HEK293T (cell line): ENCODE measurements at regions not wholly inside any gene's neighbourhood (a gene's known extent, or its start where the extent isn't known, plus 50 kb on each side); places are given as distances from the start of the nearest gene placed in this dataset.

Experiments
- BHLHE40 ChIP-seq: fragments of 450-650 bp; IDR thresholded peaks from 2 replicates; pipeline ENCODE4 v1.6.1; 2016; ENCODE audit warnings: mild to moderate bottlenecking, moderate library complexity, borderline replicate concordance
- ELF4 ChIP-seq: fragments of 450-650 bp; IDR thresholded peaks from 2 replicates; pipeline ENCODE4 v1.6.1; 2017; ENCODE audit warnings: antibody characterized with exemption
- FOXA1 ChIP-seq: fragments of 450-650 bp; IDR thresholded peaks from 2 replicates; pipeline ENCODE4 v1.6.1; 2016; ENCODE audit warnings: mild to moderate bottlenecking
- FOXK2 ChIP-seq: fragments of 450-650 bp; IDR thresholded peaks from 2 replicates; pipeline ENCODE4 v1.6.1; 2016; ENCODE audit warnings: mild to moderate bottlenecking
- FOXM1 ChIP-seq: fragments of 450-650 bp; IDR thresholded peaks from 2 replicates; pipeline ENCODE4 v1.6.1; 2017; ENCODE audit warnings: mild to moderate bottlenecking, borderline replicate concordance
- HDGF ChIP-seq: fragments of 450-650 bp; IDR thresholded peaks from 2 replicates; pipeline ENCODE4 v1.6.1; 2017; ENCODE audit warnings: antibody characterized with exemption, borderline replicate concordance
- L3MBTL2 ChIP-seq: fragments of 450-650 bp; conservative IDR thresholded peaks from 2 replicates; pipeline ENCODE4 v1.6.1; 2016; ENCODE audit warnings: mild to moderate bottlenecking
- NFRKB ChIP-seq: fragments of 450-650 bp; IDR thresholded peaks from 2 replicates; pipeline ENCODE4 v1.6.1; 2016; ENCODE audit warnings: mild to moderate bottlenecking, moderate library complexity
- SP1 ChIP-seq: fragments of 450-650 bp; IDR thresholded peaks from 2 replicates; pipeline ENCODE4 v1.6.1; 2017
- SUZ12 ChIP-seq: fragments of 450-650 bp; IDR thresholded peaks from 2 replicates; pipeline ENCODE4 v1.6.1; 2016; ENCODE audit warnings: mild to moderate bottlenecking
- TARDBP ChIP-seq: fragments of 450-650 bp; IDR thresholded peaks from 2 replicates; pipeline ENCODE4 v1.6.1; 2016
- ZNF384 ChIP-seq: fragments of 450-650 bp; IDR thresholded peaks from 2 replicates; pipeline ENCODE4 v1.6.1; 2016

- no peak for TF ChIP-seq SUZ12
- no peak for TF ChIP-seq TARDBP
- no peak for TF ChIP-seq SP1
- no peak for TF ChIP-seq FOXK2
- no peak for TF ChIP-seq BHLHE40
- TF ChIP-seq FOXM1: no peak
- no peak for TF ChIP-seq ELF4
- TF ChIP-seq HDGF: no peak
- no peak for TF ChIP-seq L3MBTL2
- no peak for TF ChIP-seq FOXA1
- TF ChIP-seq ZNF384: no peak
- no peak for TF ChIP-seq NFRKB
Observed at GRCh38 chr4:148574502-148574901, 132.3 kb upstream of the NR3C2 start.
